Fibroblast of lung (primary cell): ENCODE measurements at regions not wholly inside any gene's neighbourhood (a gene's known extent, or its start where the extent isn't known, plus 50 kb on each side); places are given as distances from the start of the nearest gene placed in this dataset.

Source experiments
- EZH2 ChIP-seq: IDR thresholded peaks from 2 replicates; pipeline ENCODE4 v1.5.1; 2012; ENCODE audit warnings: low read length, control low read depth, mild to moderate bottlenecking; ENCODE audit errors: missing control alignments
- TF ChIP-seq, protein P1 (sequence below), 2 donors: IDR thresholded peaks in 1 of 2; conservative IDR thresholded peaks in 1 of 2; 1 replicate in 1 of 2; 2 replicates in 1 of 2; pipeline ENCODE4 v1.5.1; 2011 to 2012; ENCODE audit warnings: low read length in 2 of 2, control low read depth in 1 of 2, inconsistent platforms in 1 of 2, low read depth in 1 of 2, mild to moderate bottlenecking in 1 of 2

DNA sequence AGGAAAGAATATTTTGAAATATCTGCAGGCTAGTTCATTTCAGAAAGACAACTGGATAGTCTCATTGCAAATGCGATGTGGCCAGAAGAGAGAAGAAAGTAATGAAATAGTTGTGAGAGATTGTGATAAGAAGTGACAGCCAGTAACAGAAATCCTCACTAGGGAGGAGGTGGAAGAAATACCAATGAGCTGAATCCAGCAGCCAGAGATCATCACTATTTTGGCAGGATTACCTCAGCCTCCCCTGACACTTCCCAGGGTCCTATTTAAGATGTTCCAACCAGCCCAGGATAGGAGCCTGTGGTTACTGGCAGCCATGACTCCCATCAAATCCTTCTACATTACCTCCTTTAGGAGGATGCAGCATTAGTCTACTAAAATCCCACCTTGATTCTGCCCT is 76.7 kb upstream of the ARHGAP24 start:
- TF ChIP-seq, protein P1, sequence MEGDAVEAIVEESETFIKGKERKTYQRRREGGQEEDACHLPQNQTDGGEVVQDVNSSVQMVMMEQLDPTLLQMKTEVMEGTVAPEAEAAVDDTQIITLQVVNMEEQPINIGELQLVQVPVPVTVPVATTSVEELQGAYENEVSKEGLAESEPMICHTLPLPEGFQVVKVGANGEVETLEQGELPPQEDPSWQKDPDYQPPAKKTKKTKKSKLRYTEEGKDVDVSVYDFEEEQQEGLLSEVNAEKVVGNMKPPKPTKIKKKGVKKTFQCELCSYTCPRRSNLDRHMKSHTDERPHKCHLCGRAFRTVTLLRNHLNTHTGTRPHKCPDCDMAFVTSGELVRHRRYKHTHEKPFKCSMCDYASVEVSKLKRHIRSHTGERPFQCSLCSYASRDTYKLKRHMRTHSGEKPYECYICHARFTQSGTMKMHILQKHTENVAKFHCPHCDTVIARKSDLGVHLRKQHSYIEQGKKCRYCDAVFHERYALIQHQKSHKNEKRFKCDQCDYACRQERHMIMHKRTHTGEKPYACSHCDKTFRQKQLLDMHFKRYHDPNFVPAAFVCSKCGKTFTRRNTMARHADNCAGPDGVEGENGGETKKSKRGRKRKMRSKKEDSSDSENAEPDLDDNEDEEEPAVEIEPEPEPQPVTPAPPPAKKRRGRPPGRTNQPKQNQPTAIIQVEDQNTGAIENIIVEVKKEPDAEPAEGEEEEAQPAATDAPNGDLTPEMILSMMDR (conservative IDR thresholded peaks at IDR 0.05 in 1 of 2, IDR thresholded peaks at IDR 0.05 in 1 of 2; ENCODE audit: low read depth in 1 of 2, low read length in 2 of 2), result no peak
- TF ChIP-seq EZH2, result no peak
